Liver (tissue), 8 donors: ENCODE measurements at regions not wholly inside any gene's neighbourhood (a gene's known extent, or its start where the extent isn't known, plus 50 kb on each side); places are given as distances from the start of the nearest gene placed in this dataset.

Source experiments
- DNase-seq: peaks from one replicate; pipeline ENCODE4 v3.0.0-alpha.2; 2017; ENCODE audit warnings: low spot score
- H3K27ac ChIP-seq, 2 donors: one replicate each; pipeline ENCODE4 v1.7.0; 2013; ENCODE audit warnings: inconsistent platforms in 2 of 2, low read length in 2 of 2, control low read depth in 1 of 2, low read depth in 1 of 2, mild to moderate bottlenecking in 1 of 2
- H3K27me3 ChIP-seq, 4 donors: one replicate each; pipeline versions ENCODE4 v1.6.1 to v1.7.0; 2013; ENCODE audit warnings: low read length in 3 of 4, inconsistent platforms in 1 of 4, mild to moderate bottlenecking in 1 of 4, moderate library complexity in 1 of 4; ENCODE audit not compliant: control insufficient read depth in 4 of 4, insufficient read depth in 4 of 4
- H3K36me3 ChIP-seq, 4 donors: one replicate each; pipeline versions ENCODE4 v1.6.1 to v1.7.0; 2013; ENCODE audit warnings: low read length in 3 of 4, mild to moderate bottlenecking in 3 of 4, low read depth in 1 of 4, moderate library complexity in 1 of 4; ENCODE audit not compliant: control insufficient read depth in 4 of 4, insufficient read depth in 3 of 4
- H3K4me1 ChIP-seq, 4 donors: one replicate each; pipeline versions ENCODE4 v1.6.1 to v1.7.0; 2013; ENCODE audit warnings: low read length in 3 of 4, mild to moderate bottlenecking in 3 of 4, moderate library complexity in 1 of 4; ENCODE audit not compliant: control insufficient read depth in 4 of 4, insufficient read depth in 4 of 4
- H3K4me3 ChIP-seq, 3 donors: one replicate each; pipeline versions ENCODE4 v1.6.1 to v1.7.0; 2013; ENCODE audit warnings: low read length in 3 of 3, control low read depth in 1 of 3, low read depth in 1 of 3, mild to moderate bottlenecking in 1 of 3
- H3K9ac ChIP-seq, 2 donors: one replicate each; pipeline ENCODE4 v1.7.0; 2013; ENCODE audit warnings: low read length in 2 of 2, mild to moderate bottlenecking in 2 of 2, moderate library complexity in 2 of 2, control low read depth in 1 of 2, low read depth in 1 of 2
- H3K9me3 ChIP-seq, 4 donors: one replicate each; pipeline versions ENCODE4 v1.6.1 to v1.7.0; 2013; ENCODE audit warnings: low read length in 3 of 4; ENCODE audit not compliant: control insufficient read depth in 4 of 4
- ATF3 ChIP-seq: IDR thresholded peaks from 2 replicates; pipeline ENCODE4 v1.6.1; 2016; ENCODE audit warnings: antibody characterized with exemption
- CTCF ChIP-seq: fragments of 150-350 bp; IDR thresholded peaks from 2 replicates; pipeline ENCODE4 v1.5.1; 2017; ENCODE audit warnings: improper control_type of control experiment, low read depth, low read length; ENCODE audit not compliant: missing input control
- EGR1 ChIP-seq, 2 donors: IDR thresholded peaks; 2 replicates each; pipeline ENCODE4 v1.6.1; 2016 to 2018; ENCODE audit warnings: antibody characterized with exemption in 2 of 2, low read depth in 2 of 2
- FOXA1 ChIP-seq: IDR thresholded peaks from 2 replicates; pipeline ENCODE4 v1.6.1; 2016; ENCODE audit warnings: antibody characterized with exemption
- FOXA2 ChIP-seq: IDR thresholded peaks from 2 replicates; pipeline ENCODE4 v1.6.1; 2016; ENCODE audit warnings: antibody characterized with exemption
- GABPA ChIP-seq, 2 donors: IDR thresholded peaks in 1 of 2; conservative IDR thresholded peaks in 1 of 2; 2 replicates each; pipeline ENCODE4 v1.6.1; 2016; ENCODE audit warnings: antibody characterized with exemption in 2 of 2, mild to moderate bottlenecking in 1 of 2, moderate library complexity in 1 of 2
- HNF4A ChIP-seq, 2 donors: conservative IDR thresholded peaks; 2 replicates each; pipeline ENCODE4 v1.6.1; 2016; ENCODE audit warnings: antibody characterized with exemption in 2 of 2, mild to moderate bottlenecking in 2 of 2
- HNF4G ChIP-seq: IDR thresholded peaks from 2 replicates; pipeline ENCODE4 v1.6.1; 2016; ENCODE audit warnings: antibody characterized with exemption
- JUND ChIP-seq, 2 donors: IDR thresholded peaks; 2 replicates each; pipeline ENCODE4 v1.6.1; 2016; ENCODE audit warnings: antibody characterized with exemption in 2 of 2
- MAX ChIP-seq: IDR thresholded peaks from 2 replicates; pipeline ENCODE4 v1.6.1; 2016; ENCODE audit warnings: antibody characterized with exemption
- NR2F2 ChIP-seq: IDR thresholded peaks from 2 replicates; pipeline ENCODE4 v1.6.1; 2016; ENCODE audit warnings: antibody characterized with exemption
- RAD21 ChIP-seq, 2 donors: IDR thresholded peaks; 2 replicates each; pipeline ENCODE4 v1.6.1; 2016; ENCODE audit warnings: antibody characterized with exemption in 2 of 2, mild to moderate bottlenecking in 2 of 2
- REST ChIP-seq: IDR thresholded peaks from 2 replicates; pipeline ENCODE4 v1.6.1; 2016; ENCODE audit warnings: antibody characterized with exemption, mild to moderate bottlenecking
- SP1 ChIP-seq: IDR thresholded peaks from 2 replicates; pipeline ENCODE4 v1.6.1; 2018; ENCODE audit warnings: antibody characterized with exemption, mild to moderate bottlenecking
- TAF1 ChIP-seq: conservative IDR thresholded peaks from 2 replicates; pipeline ENCODE4 v1.6.1; 2016; ENCODE audit warnings: antibody characterized with exemption, mild to moderate bottlenecking
- YY1 ChIP-seq: IDR thresholded peaks from 2 replicates; pipeline ENCODE4 v1.6.1; 2016; ENCODE audit warnings: antibody characterized with exemption, mild to moderate bottlenecking
- ZBTB33 ChIP-seq: IDR thresholded peaks from 2 replicates; pipeline ENCODE4 v1.6.1; 2016; ENCODE audit warnings: antibody characterized with exemption
- WGBS: extraction: QIAGEN DNeasy Blood & Tissue Kit; methylation state at CpG from one replicate; pipeline ENCODE4 v1.1.7; 2013; 5-methylcytosine and 5-hydroxymethylcytosine counted together
- donor health status: healthy.
- donor health status: healthy.
- donor health status: healthy.
- donor health status: healthy.
- donor health status: healthy.

GRCh38 chr3:176491084-176491483, 706.2 kb downstream of the TBL1XR1 start:
- Histone ChIP-seq H3K4me3 (no peak overlapping the region), H3K9ac (no peak overlapping the region), H3K9me3 (no peaks in the 10 kb centered on the region), H3K27me3 (no peaks in the 10 kb centered on the region), H3K36me3 (no peaks in the 10 kb centered on the region), H3K4me1 (no peaks in the 10 kb centered on the region), H3K27ac (no peak overlapping the region)
- no peak for DNase-seq
- TF ChIP-seq RAD21 (IDR thresholded peaks at IDR 0.05) (no peak), NR2F2 (no peak), MAX (no peak), JUND (IDR thresholded peaks at IDR 0.05) (no peak), SP1 (no peak), GABPA (IDR thresholded peaks at IDR 0.05 in 1 of 2, conservative IDR thresholded peaks at IDR 0.05 in 1 of 2) (no peak), CTCF (no peak), HNF4G (no peak), FOXA2 (no peak), ATF3 (no peak), TAF1 (no peak), ZBTB33 (no peak), HNF4A (conservative IDR thresholded peaks at IDR 0.05) (no peak), YY1 (no peak), EGR1 (IDR thresholded peaks at IDR 0.05; ENCODE audit: low read depth in 2 of 2) (no peak), FOXA1 (no peak)
- WGBS, result 74% methylated on average over 3 of the region's 3 CpGs

- Histone ChIP-seq H3K4me3 (no peak overlapping the region), H3K27me3 (no peaks in the 10 kb centered on the region), H3K36me3 (no peaks in the 10 kb centered on the region), H3K27ac (no peak overlapping the region), H3K4me1 (no peaks in the 10 kb centered on the region), H3K9me3 (no peaks in the 10 kb centered on the region), H3K9ac (no peak overlapping the region)
- DNase-seq, result no peak
- TF ChIP-seq HNF4A (conservative IDR thresholded peaks at IDR 0.05), result no peak
- 84% methylated on average over 2 of the region's 2 CpGs for WGBS
Observed at GRCh38 chr3:176490357-176490756, 706.9 kb downstream of the TBL1XR1 start.

- no peak for DNase-seq
- TF ChIP-seq NR2F2, result no peak
- no peak for TF ChIP-seq FOXA1
- no peak for TF ChIP-seq CTCF
- TF ChIP-seq REST, result no peak
- TF ChIP-seq ZBTB33, result no peak
- TF ChIP-seq GABPA (IDR thresholded peaks at IDR 0.05 in 1 of 2, conservative IDR thresholded peaks at IDR 0.05 in 1 of 2), result no peak
- no peaks in the 10 kb centered on the region for H3K4me1 ChIP-seq
- H3K9ac ChIP-seq, result no peak overlapping the region
- no peak overlapping the region for H3K4me3 ChIP-seq
- H3K36me3 ChIP-seq, result no peaks in the 10 kb centered on the region
- no peak overlapping the region for H3K27ac ChIP-seq
- no peaks in the 10 kb centered on the region for H3K27me3 ChIP-seq
- 83% methylated on average over 6 of the region's 6 CpGs for WGBS
- no peaks in the 10 kb centered on the region for H3K9me3 ChIP-seq
Observed at GRCh38 chr3:176479248-176479647, 718.0 kb downstream of the TBL1XR1 start.
